WTC11 (cell line): ENCODE measurements at regions not wholly inside any gene's neighbourhood (a gene's known extent, or its start where the extent isn't known, plus 50 kb on each side); places are given as distances from the start of the nearest gene placed in this dataset.

Experiments
- CREB1 ChIP-seq: sonication (generic); formaldehyde crosslinking; IDR thresholded peaks from 2 replicates; pipeline ENCODE4 v1.8.0; 2023; ENCODE audit warnings: mild to moderate bottlenecking, missing genetic modification reagents
- CTCF ChIP-seq: fragments of 200-600 bp; IDR thresholded peaks from 2 replicates; pipeline ENCODE4 v1.8.0; 2022; ENCODE audit warnings: antibody characterized with exemption
- E2F1 ChIP-seq: sonication (generic); formaldehyde crosslinking; IDR thresholded peaks from 2 replicates; pipeline ENCODE4 v1.8.0; 2022; ENCODE audit warnings: mild to moderate bottlenecking, missing genetic modification reagents
- ESRRA ChIP-seq: sonication (generic); formaldehyde crosslinking; IDR thresholded peaks from 2 replicates; pipeline ENCODE4 v1.8.1; 2022; ENCODE audit warnings: mild to moderate bottlenecking, missing genetic modification reagents, borderline replicate concordance
- GABPB1 ChIP-seq: sonication (generic); formaldehyde crosslinking; IDR thresholded peaks from 2 replicates; pipeline ENCODE4 v1.8.1; 2023; ENCODE audit warnings: mild to moderate bottlenecking, missing genetic modification reagents
- GRHL2 ChIP-seq: fragments of 250-450 bp; sonication (Bioruptor Pico); IDR thresholded peaks from 2 replicates; pipeline ENCODE4 v1.8.0; 2022; ENCODE audit warnings: mild to moderate bottlenecking, moderate library complexity; ENCODE audit not compliant: insufficient replicate concordance, severe bottlenecking
- KAT7 ChIP-seq: sonication (generic); formaldehyde crosslinking; IDR thresholded peaks from 2 replicates; pipeline ENCODE4 v1.8.1; 2023; ENCODE audit warnings: missing genetic modification reagents, mild to moderate bottlenecking, borderline replicate concordance
- MAX ChIP-seq: sonication (generic); formaldehyde crosslinking; IDR thresholded peaks from 2 replicates; pipeline ENCODE4 v1.8.0; 2022; ENCODE audit warnings: mild to moderate bottlenecking, missing genetic modification reagents
- NR2C2 ChIP-seq: sonication (generic); formaldehyde crosslinking; IDR thresholded peaks from 2 replicates; pipeline ENCODE4 v1.8.0; 2022; ENCODE audit warnings: mild to moderate bottlenecking, missing genetic modification reagents
- ZNF138 ChIP-seq: sonication (generic); formaldehyde crosslinking; conservative IDR thresholded peaks from 2 replicates; pipeline ENCODE4 v1.8.1; 2022; ENCODE audit warnings: mild to moderate bottlenecking, moderate library complexity, missing genetic modification reagents

GRCh38 chr10:100660945-100661344 is 84.4 kb upstream of the PAX2 start:
- TF ChIP-seq ESRRA = no peak
- no peak for TF ChIP-seq KAT7
- no peak for TF ChIP-seq GABPB1 (CRISPR knock-in tag)
- TF ChIP-seq E2F1 (CRISPR knock-in tag) = no peak
- no peak for TF ChIP-seq NR2C2
- no peak for TF ChIP-seq CTCF
- TF ChIP-seq GRHL2 (CRISPR knock-in tag) = no peak
- TF ChIP-seq ZNF138 (CRISPR knock-in tag) = no peak
- TF ChIP-seq CREB1 (CRISPR knock-in tag) = no peak
- no peak for TF ChIP-seq MAX (CRISPR knock-in tag)
